CD14-positive monocyte (primary cell): ENCODE measurements at regions not wholly inside any gene's neighbourhood (a gene's known extent, or its start where the extent isn't known, plus 50 kb on each side); places are given as distances from the start of the nearest gene placed in this dataset.
"Not testable (repeated sequence)": the region's sequence is repeated elsewhere in the genome, so short reads cannot be mapped to it uniquely, and the experiment has no call there.

ENCODE experiments used
- DNase-seq, 3 donors: peaks; one replicate each; pipeline ENCODE4 v3.0.0-alpha.2; 2011 to 2022
- H2AFZ ChIP-seq: 2 replicates; pipeline ENCODE4 v1.6.0; 2012; ENCODE audit warnings: mild to moderate bottlenecking, low read depth, low read length, inconsistent platforms; ENCODE audit not compliant: insufficient read depth, poor library complexity, severe bottlenecking
- H3K27ac ChIP-seq, 2 donors: 1 replicate in 1 of 2; 2 replicates in 1 of 2; pipeline ENCODE4 v1.5.1; 2012 to 2013; ENCODE audit warnings: low read length in 2 of 2, control low read depth in 1 of 2, inconsistent platforms in 1 of 2, low read depth in 1 of 2, mild to moderate bottlenecking in 1 of 2
- H3K27me3 ChIP-seq, 2 donors: one replicate each; pipeline versions ENCODE4 v1.6.0 to v1.6.1; 2011 to 2013; ENCODE audit warnings: low read length in 2 of 2; ENCODE audit not compliant: control insufficient read depth in 2 of 2, insufficient read depth in 2 of 2
- H3K36me3 ChIP-seq, 2 donors: replicated peaks in 1 of 2; 1 replicate in 1 of 2; 2 replicates in 1 of 2; pipeline versions ENCODE4 v1.5.1 to v1.6.1; 2012 to 2013; ENCODE audit warnings: low read length in 2 of 2, control low read depth in 1 of 2, inconsistent platforms in 1 of 2, mild to moderate bottlenecking in 1 of 2; ENCODE audit not compliant: insufficient read depth in 2 of 2, control insufficient read depth in 1 of 2
- H3K4me1 ChIP-seq, 2 donors: 1 replicate in 1 of 2; 2 replicates in 1 of 2; pipeline versions ENCODE4 v1.5.1 to v1.6.1; 2012 to 2013; ENCODE audit warnings: low read length in 2 of 2, control low read depth in 1 of 2, inconsistent platforms in 1 of 2, mild to moderate bottlenecking in 1 of 2, moderate library complexity in 1 of 2; ENCODE audit not compliant: insufficient read depth in 2 of 2, control insufficient read depth in 1 of 2
- H3K4me2 ChIP-seq: replicated peaks from 2 replicates; pipeline ENCODE3; 2012; ENCODE audit warnings: low read length, moderate library complexity, mild to moderate bottlenecking; ENCODE audit not compliant: poor library complexity, severe bottlenecking; ENCODE audit errors: extremely low read depth
- H3K4me3 ChIP-seq, 3 experiments: fragments of 200-600 bp in 1 of 3; sonication (generic) in 1 of 3; replicated peaks in 1 of 3; 1 replicate in 2 of 3; 2 replicates in 1 of 3; pipeline ENCODE4 v1.5.1; 2011 to 2013; ENCODE audit warnings: low read length in 3 of 3, mild to moderate bottlenecking in 3 of 3, control low read depth in 2 of 3, low read depth in 2 of 3, inconsistent platforms in 1 of 3, moderate library complexity in 1 of 3
- H3K79me2 ChIP-seq: 2 replicates; pipeline ENCODE4 v1.6.0; 2012; ENCODE audit warnings: mild to moderate bottlenecking, control low read depth, inconsistent platforms, low read length, moderate library complexity; ENCODE audit not compliant: insufficient read depth
- H3K9ac ChIP-seq: 2 replicates; pipeline ENCODE4 v1.6.0; 2017; ENCODE audit warnings: low read length, mild to moderate bottlenecking; ENCODE audit not compliant: insufficient read depth, poor library complexity, severe bottlenecking
- H3K9me3 ChIP-seq, 2 donors: replicated peaks in 1 of 2; 1 replicate in 1 of 2; 2 replicates in 1 of 2; pipeline versions ENCODE4 v1.5.1 to v1.6.1; 2012 to 2013; ENCODE audit warnings: low read length in 2 of 2, control low read depth in 1 of 2; ENCODE audit not compliant: control insufficient read depth in 1 of 2, insufficient read depth in 1 of 2
- H4K20me1 ChIP-seq: 2 replicates; pipeline ENCODE4 v1.6.0; 2012; ENCODE audit warnings: mild to moderate bottlenecking, low read length, control low read depth, moderate library complexity; ENCODE audit not compliant: insufficient read depth
- H3K27ac Mint-ChIP-seq, 7 donors: one replicate each; pipeline ENCODE4 v1.8.0; 2020; ENCODE audit warnings: mild to moderate bottlenecking in 7 of 7, mixed read lengths in 7 of 7, moderate library complexity in 6 of 7, inconsistent platforms in 2 of 7
- H3K27me3 Mint-ChIP-seq, 3 donors: one replicate each; pipeline ENCODE4 v1.8.0; 2021 to 2022; ENCODE audit warnings: low read depth in 3 of 3, mild to moderate bottlenecking in 3 of 3, mixed read lengths in 3 of 3, moderate library complexity in 3 of 3, inconsistent platforms in 1 of 3
- H3K36me3 Mint-ChIP-seq, 2 donors: one replicate each; pipeline ENCODE4 v1.8.0; 2020; ENCODE audit warnings: mixed read lengths in 2 of 2, inconsistent platforms in 1 of 2, mild to moderate bottlenecking in 1 of 2
- H3K4me1 Mint-ChIP-seq: one replicate; pipeline ENCODE4 v1.8.0; 2020; ENCODE audit warnings: mild to moderate bottlenecking, mixed read lengths
- H3K4me3 Mint-ChIP-seq, 2 donors: one replicate each; pipeline ENCODE4 v1.8.0; 2020; ENCODE audit warnings: mild to moderate bottlenecking in 2 of 2, mixed read lengths in 2 of 2, moderate library complexity in 1 of 2
- H3K9me3 Mint-ChIP-seq, 7 donors: one replicate each; pipeline ENCODE4 v1.8.0; 2020 to 2022; ENCODE audit warnings: mixed read lengths in 7 of 7, mild to moderate bottlenecking in 6 of 7, moderate library complexity in 6 of 7, inconsistent platforms in 2 of 7
- WGBS: methylation state at CpG from one replicate; pipeline ENCODE4 v1.1.5; 2013; ENCODE audit warnings: missing lambda C conversion rate; ENCODE audit not compliant: insufficient coverage; 5-methylcytosine and 5-hydroxymethylcytosine counted together
- intact Hi-C, 2 donors: fragments of 100-400 bp; cut with micrococcal nuclease; formaldehyde crosslinking; loops; one replicate each; pipeline versions ENCODE4 v1.15.0 to v1.15.1; 2023
- TF ChIP-seq, protein P1 (sequence below): fragments of 200-600 bp; IDR thresholded peaks from one replicate; pipeline ENCODE4 v1.8.0; 2022; ENCODE audit warnings: antibody characterized with exemption, mild to moderate bottlenecking

- H3K79me2 ChIP-seq: no peaks in the 10 kb centered on the region
- H3K4me1 ChIP-seq: no peaks in the 10 kb centered on the region
- no peak overlapping the region for H3K4me2 ChIP-seq
- Mint-ChIP-seq H3K27me3 (peaks cover 0 to 1% (median 0%) of the 10 kb centered on the region in 3 donors), H3K4me1 (no peaks in the 10 kb centered on the region), H3K36me3 (no peaks in the 10 kb centered on the region), H3K9me3 (peaks cover 0 to 12% (median 2%) of the 10 kb centered on the region in 7 donors), H3K27ac (no peak overlapping the region), H3K4me3 (no peak overlapping the region)
- H3K9ac ChIP-seq: no peak overlapping the region
- peaks cover 0 to 3% of the 10 kb centered on the region in 2 donors for H3K9me3 ChIP-seq
- no peak overlapping the region for H3K4me3 ChIP-seq
- no peaks in the 10 kb centered on the region for H3K27me3 ChIP-seq
- TF ChIP-seq, protein P1, sequence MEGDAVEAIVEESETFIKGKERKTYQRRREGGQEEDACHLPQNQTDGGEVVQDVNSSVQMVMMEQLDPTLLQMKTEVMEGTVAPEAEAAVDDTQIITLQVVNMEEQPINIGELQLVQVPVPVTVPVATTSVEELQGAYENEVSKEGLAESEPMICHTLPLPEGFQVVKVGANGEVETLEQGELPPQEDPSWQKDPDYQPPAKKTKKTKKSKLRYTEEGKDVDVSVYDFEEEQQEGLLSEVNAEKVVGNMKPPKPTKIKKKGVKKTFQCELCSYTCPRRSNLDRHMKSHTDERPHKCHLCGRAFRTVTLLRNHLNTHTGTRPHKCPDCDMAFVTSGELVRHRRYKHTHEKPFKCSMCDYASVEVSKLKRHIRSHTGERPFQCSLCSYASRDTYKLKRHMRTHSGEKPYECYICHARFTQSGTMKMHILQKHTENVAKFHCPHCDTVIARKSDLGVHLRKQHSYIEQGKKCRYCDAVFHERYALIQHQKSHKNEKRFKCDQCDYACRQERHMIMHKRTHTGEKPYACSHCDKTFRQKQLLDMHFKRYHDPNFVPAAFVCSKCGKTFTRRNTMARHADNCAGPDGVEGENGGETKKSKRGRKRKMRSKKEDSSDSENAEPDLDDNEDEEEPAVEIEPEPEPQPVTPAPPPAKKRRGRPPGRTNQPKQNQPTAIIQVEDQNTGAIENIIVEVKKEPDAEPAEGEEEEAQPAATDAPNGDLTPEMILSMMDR: no peak
- H4K20me1 ChIP-seq: no peaks in the 10 kb centered on the region
- no peak for DNase-seq
- no peaks in the 10 kb centered on the region for H3K36me3 ChIP-seq
- intact Hi-C loops: no loop called here
- H2AFZ ChIP-seq: no peak overlapping the region
- WGBS: no CpG with 5 or more reads among the region's 1 CpG
- no peak overlapping the region for H3K27ac ChIP-seq
These were observed 62.0 kb upstream of the SRD5A2 start for GRCh38 chr2:31642707-31643106.

DNA sequence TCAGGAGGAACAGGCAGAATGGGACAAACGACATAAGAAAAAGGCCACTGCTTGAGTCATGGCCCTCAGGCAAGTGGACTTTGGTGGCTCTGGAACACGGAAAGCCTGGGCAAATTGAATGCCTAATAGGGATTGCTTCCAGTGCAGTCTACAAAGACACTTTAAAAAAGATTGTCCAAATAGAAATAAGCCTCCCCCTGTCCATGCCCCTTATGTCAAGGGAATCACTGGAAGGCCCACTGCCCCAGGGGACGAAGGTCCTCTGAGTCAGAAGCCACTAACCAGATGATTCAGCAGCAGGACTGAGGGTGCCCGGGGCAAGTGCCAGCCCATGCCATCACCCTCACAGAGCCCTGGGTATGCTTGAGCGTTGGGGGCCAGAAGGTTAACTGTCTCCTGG lies 51.5 kb upstream of the SRD5A2 start:
- H3K27ac Mint-ChIP-seq, H3K79me2 ChIP-seq, H3K27me3 ChIP-seq, H3K4me1 Mint-ChIP-seq, H3K4me2 ChIP-seq, H2AFZ ChIP-seq, intact Hi-C loops, H3K36me3 ChIP-seq, H3K36me3 Mint-ChIP-seq, DNase-seq, H4K20me1 ChIP-seq, H3K27ac ChIP-seq, H3K4me3 Mint-ChIP-seq, H3K4me3 ChIP-seq, H3K27me3 Mint-ChIP-seq, H3K9ac ChIP-seq, H3K4me1 ChIP-seq: not testable (repeated sequence)
- WGBS: 89% methylated on average over 5 of the region's 5 CpGs
- H3K9me3 Mint-ChIP-seq: peaks cover 7 to 19% (median 11%) of the 10 kb centered on the region in 7 donors
- peaks cover 6 to 13% of the 10 kb centered on the region in 2 donors for H3K9me3 ChIP-seq
